CD4-positive, alpha-beta T cell (primary cell): ENCODE measurements at regions not wholly inside any gene's neighbourhood (a gene's known extent, or its start where the extent isn't known, plus 50 kb on each side); places are given as distances from the start of the nearest gene placed in this dataset.

Source experiments
- ATAC-seq: fragments of 200-7000 bp; cut with Tn5 transposase; one replicate; pipeline ENCODE4 v1.10.0; 2022; ENCODE audit warnings: mild to moderate bottlenecking; ENCODE audit not compliant: poor library complexity
- CTCF ChIA-PET: fragments of 350-600 bp; sonication (Branson Sonifier 250); formaldehyde crosslinking; loops from one replicate; lab custom pipeline; 2021; ENCODE audit warnings: antibody characterized with exemption, inconsistent platforms; lab: Charles Lee
- POLR2A ChIA-PET: fragments of 350-600 bp; sonication (Branson Sonifier 250); formaldehyde crosslinking; loops from one replicate; lab custom pipeline; 2021; ENCODE audit warnings: antibody characterized with exemption, inconsistent platforms; lab: Charles Lee
- DNase-seq, 14 experiments: peaks; one replicate each; pipeline ENCODE4 v3.0.0-alpha.2; 2013 to 2020; ENCODE audit warnings: mixed read lengths in 2 of 14
- H3K27ac ChIP-seq, 2 donors: one replicate each; pipeline versions ENCODE4 v1.5.1 to v1.7.0; 2013; ENCODE audit warnings: low read length in 2 of 2, low read depth in 1 of 2, mild to moderate bottlenecking in 1 of 2
- H3K27me3 ChIP-seq, 2 experiments: 1 replicate in 1 of 2; 2 replicates in 1 of 2; pipeline versions ENCODE4 v1.6.1 to v1.7.0; 2013; ENCODE audit warnings: low read length in 2 of 2, control low read depth in 1 of 2, mild to moderate bottlenecking in 1 of 2, moderate library complexity in 1 of 2; ENCODE audit not compliant: insufficient read depth in 2 of 2, control insufficient read depth in 1 of 2
- H3K36me3 ChIP-seq: one replicate; pipeline ENCODE4 v1.6.1; 2013; ENCODE audit warnings: low read length, control low read depth; ENCODE audit not compliant: insufficient read depth
- H3K4me1 ChIP-seq: one replicate; pipeline ENCODE4 v1.6.1; 2013; ENCODE audit warnings: low read length, control low read depth; ENCODE audit not compliant: insufficient read depth
- H3K4me3 ChIP-seq: one replicate; pipeline ENCODE4 v1.5.1; 2013; ENCODE audit warnings: mild to moderate bottlenecking, low read length, moderate library complexity
- H3K9me3 ChIP-seq, 2 experiments: 1 replicate in 1 of 2; 2 replicates in 1 of 2; pipeline versions ENCODE4 v1.6.1 to v1.7.0; 2013; ENCODE audit warnings: low read length in 2 of 2, mild to moderate bottlenecking in 2 of 2, control low read depth in 1 of 2, moderate library complexity in 1 of 2; ENCODE audit not compliant: control insufficient read depth in 1 of 2, insufficient read depth in 1 of 2
- H3K27ac Mint-ChIP-seq: one replicate; pipeline ENCODE4 v1.8.0; 2020; ENCODE audit warnings: mixed read lengths
- H3K27me3 Mint-ChIP-seq: one replicate; pipeline ENCODE4 v1.8.0; 2021; ENCODE audit warnings: mixed read lengths
- H3K36me3 Mint-ChIP-seq: one replicate; pipeline ENCODE4 v1.8.0; 2021; ENCODE audit warnings: low read depth, mixed read lengths
- H3K4me1 Mint-ChIP-seq: one replicate; pipeline ENCODE4 v1.8.0; 2021; ENCODE audit warnings: low read depth, mixed read lengths
- H3K4me3 Mint-ChIP-seq: one replicate; pipeline ENCODE4 v1.8.0; 2020; ENCODE audit warnings: mild to moderate bottlenecking, mixed read lengths
- H3K9me3 Mint-ChIP-seq: one replicate; pipeline ENCODE4 v1.8.0; 2020; ENCODE audit warnings: mixed read lengths
- intact Hi-C, 2 experiments: fragments of 100-400 bp; cut with DNase I in 1 of 2; cut with micrococcal nuclease in 1 of 2; formaldehyde crosslinking; loops; one replicate each; pipeline versions ENCODE4 v1.15.1 to v1.9.0; 2023 to 2025; cut with DNase I, micrococcal nuclease
- TF ChIP-seq, protein P1 (sequence below): fragments of 200-600 bp; IDR thresholded peaks from one replicate; pipeline ENCODE4 v1.8.0; 2022; ENCODE audit warnings: antibody characterized with exemption, mild to moderate bottlenecking

DNA sequence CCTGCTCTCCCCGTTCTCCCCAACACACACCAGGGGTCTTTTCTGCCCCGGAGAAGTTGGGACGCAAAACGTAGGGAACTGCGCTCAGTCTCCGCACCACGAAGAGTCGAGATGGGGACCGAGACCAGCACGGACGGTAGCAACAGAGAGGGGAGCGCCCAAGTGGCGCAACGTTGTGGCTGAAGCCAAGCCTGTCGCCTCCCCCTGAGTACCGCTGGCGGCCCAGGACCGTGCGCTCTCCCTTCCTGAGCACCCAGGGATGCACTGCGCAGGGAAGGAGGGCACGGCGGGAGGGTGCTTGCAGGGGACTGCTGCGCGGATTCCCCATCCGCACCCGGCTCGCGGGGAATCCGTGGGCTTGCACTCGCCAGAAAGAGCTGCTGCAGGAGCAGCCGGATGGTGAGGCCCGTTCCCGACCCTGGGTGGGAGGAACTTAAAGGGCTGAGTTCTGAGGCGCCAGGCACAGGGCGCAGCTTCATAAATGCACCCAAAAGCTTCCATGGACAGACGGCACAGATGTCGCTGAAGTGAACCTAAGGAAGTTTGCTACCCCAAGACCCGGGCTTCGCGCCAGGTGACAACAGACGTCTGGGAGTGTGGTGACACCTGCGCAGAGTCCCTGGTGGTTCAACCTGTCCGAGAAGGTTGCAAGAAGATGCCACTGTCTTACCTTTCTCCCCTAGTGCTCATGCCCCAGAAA is 178.7 kb downstream of the TBXT start:
- Histone ChIP-seq H3K4me1 (no peaks in the 10 kb centered on the region), H3K4me3 (no peak overlapping the region), H3K27me3 (peaks cover 9 to 17% of the 10 kb centered on the region in 2 experiments), H3K27ac (no peak overlapping the region), H3K36me3 (no peaks in the 10 kb centered on the region), H3K9me3 (peaks cover 0 to 10% of the 10 kb centered on the region in 2 experiments)
- no peak overlapping the region for H3K4me3 Mint-ChIP-seq
- intact Hi-C loops, result no loop called here
- peaks cover 49% of the 10 kb centered on the region for H3K27me3 Mint-ChIP-seq
- POLR2A ChIA-PET, result no interaction called here
- ATAC-seq (no peak), DNase-seq (no peak)
- H3K4me1 Mint-ChIP-seq, result peaks cover 6% of the 10 kb centered on the region
- no peaks in the 10 kb centered on the region for H3K9me3 Mint-ChIP-seq
- no peak overlapping the region for H3K27ac Mint-ChIP-seq
- TF ChIP-seq, protein P1, sequence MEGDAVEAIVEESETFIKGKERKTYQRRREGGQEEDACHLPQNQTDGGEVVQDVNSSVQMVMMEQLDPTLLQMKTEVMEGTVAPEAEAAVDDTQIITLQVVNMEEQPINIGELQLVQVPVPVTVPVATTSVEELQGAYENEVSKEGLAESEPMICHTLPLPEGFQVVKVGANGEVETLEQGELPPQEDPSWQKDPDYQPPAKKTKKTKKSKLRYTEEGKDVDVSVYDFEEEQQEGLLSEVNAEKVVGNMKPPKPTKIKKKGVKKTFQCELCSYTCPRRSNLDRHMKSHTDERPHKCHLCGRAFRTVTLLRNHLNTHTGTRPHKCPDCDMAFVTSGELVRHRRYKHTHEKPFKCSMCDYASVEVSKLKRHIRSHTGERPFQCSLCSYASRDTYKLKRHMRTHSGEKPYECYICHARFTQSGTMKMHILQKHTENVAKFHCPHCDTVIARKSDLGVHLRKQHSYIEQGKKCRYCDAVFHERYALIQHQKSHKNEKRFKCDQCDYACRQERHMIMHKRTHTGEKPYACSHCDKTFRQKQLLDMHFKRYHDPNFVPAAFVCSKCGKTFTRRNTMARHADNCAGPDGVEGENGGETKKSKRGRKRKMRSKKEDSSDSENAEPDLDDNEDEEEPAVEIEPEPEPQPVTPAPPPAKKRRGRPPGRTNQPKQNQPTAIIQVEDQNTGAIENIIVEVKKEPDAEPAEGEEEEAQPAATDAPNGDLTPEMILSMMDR, result no peak
- no peaks in the 10 kb centered on the region for H3K36me3 Mint-ChIP-seq
- CTCF ChIA-PET, result no interaction called here

- ATAC-seq (no peak), DNase-seq (no peak)
- intact Hi-C loops, result no loop called here
- no peak overlapping the region for H3K27ac Mint-ChIP-seq
- no peaks in the 10 kb centered on the region for H3K9me3 Mint-ChIP-seq
- CTCF ChIA-PET, result no interaction called here
- Histone ChIP-seq H3K4me1 (no peaks in the 10 kb centered on the region), H3K27me3 (peaks cover 9 to 17% of the 10 kb centered on the region in 2 experiments), H3K27ac (no peak overlapping the region), H3K4me3 (no peak overlapping the region), H3K36me3 (no peaks in the 10 kb centered on the region), H3K9me3 (peaks cover 0 to 10% of the 10 kb centered on the region in 2 experiments)
- H3K27me3 Mint-ChIP-seq, result peaks cover 49% of the 10 kb centered on the region
- H3K36me3 Mint-ChIP-seq, result no peaks in the 10 kb centered on the region
- POLR2A ChIA-PET, result no interaction called here
- peaks cover 6% of the 10 kb centered on the region for H3K4me1 Mint-ChIP-seq
- H3K4me3 Mint-ChIP-seq, result no peak overlapping the region
- TF ChIP-seq, protein P1, result no peak
Observed at GRCh38 chr6:165988302-165988756, 179.3 kb downstream of the TBXT start.

GRCh38 chr6:165987483-165988301 is 180.0 kb downstream of the TBXT start:
- H3K27ac ChIP-seq, result no peak overlapping the region
- Mint-ChIP-seq H3K9me3 (no peaks in the 10 kb centered on the region), H3K4me3 (no peak overlapping the region), H3K4me1 (peaks cover 6% of the 10 kb centered on the region), H3K27ac (no peak overlapping the region), H3K36me3 (no peaks in the 10 kb centered on the region), H3K27me3 (peaks cover 49% of the 10 kb centered on the region)
- POLR2A ChIA-PET, result no interaction called here
- H3K27me3 ChIP-seq, result peaks cover 9 to 17% of the 10 kb centered on the region in 2 experiments
- intact Hi-C loops, result no loop called here
- TF ChIP-seq, protein P1, result no peak
- peaks cover 0 to 10% of the 10 kb centered on the region in 2 experiments for H3K9me3 ChIP-seq
- H3K36me3 ChIP-seq, result no peaks in the 10 kb centered on the region
- no peak for DNase-seq
- H3K4me1 ChIP-seq, result no peaks in the 10 kb centered on the region
- no peak overlapping the region for H3K4me3 ChIP-seq
- ATAC-seq, result no peak
- CTCF ChIA-PET, result no interaction called here
